CD1c-positive myeloid dendritic cell (primary cell): ENCODE measurements at regions not wholly inside any gene's neighbourhood (a gene's known extent, or its start where the extent isn't known, plus 50 kb on each side); places are given as distances from the start of the nearest gene placed in this dataset.

Experiments
- DNase-seq: peaks from one replicate; pipeline ENCODE4 v3.0.0-alpha.2; 2016; ENCODE audit errors: extremely low spot score

DNA sequence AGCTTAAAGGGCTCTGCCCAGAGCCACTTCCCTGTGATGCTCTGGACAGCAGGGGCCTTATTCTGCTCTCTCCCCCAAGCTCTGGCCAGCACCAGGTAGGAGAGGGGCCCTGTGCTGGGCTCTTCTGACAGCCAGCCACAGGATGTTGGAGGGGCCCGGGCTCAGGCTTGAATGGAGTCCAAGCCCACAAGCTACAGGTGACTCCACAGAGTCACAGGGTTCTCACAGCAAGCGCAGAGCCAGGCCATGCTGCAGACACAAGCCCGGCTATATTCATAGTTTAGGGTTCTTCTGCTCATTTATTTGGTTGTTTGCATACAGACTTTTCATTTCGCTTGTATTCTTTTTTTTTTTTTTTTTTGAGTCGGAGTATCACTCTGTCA lies 1392.8 kb downstream of the BRD1 start:
- no peak for DNase-seq

DNA sequence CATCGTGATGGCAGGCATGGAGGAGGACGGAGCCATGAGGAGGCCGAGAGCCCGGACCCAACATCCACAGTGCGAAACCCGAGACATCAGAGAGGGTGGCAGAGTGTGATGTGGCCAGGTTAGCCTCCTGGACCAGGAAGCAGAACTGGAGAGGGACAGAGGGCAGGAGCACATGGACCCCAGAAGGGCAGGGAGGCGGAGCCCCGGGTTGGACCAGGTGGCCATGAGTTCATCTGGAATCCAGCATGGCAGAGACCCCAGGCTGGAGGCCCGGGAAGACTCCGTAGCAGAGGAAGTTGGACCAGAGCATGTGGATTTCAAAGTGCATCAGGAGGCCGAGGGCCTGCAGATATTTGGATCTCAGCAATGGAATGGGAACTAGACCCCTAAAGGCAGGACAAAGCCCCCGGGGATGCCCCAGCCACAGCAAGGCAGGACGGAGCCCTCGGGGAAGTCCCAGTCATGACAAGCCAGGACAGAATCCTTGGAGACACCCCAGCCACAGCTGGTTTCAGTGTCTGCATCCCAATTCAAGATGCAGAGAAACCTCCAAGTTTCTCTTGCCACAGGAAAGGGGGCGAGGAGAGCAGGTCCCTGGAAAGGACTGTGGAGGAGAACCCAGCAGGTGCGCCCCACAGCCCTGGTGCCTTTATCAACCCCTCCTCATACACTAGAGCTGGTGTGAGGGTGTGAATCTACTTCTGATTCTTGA lies 1393.4 kb downstream of the BRD1 start:
- DNase-seq: no peak

DNA sequence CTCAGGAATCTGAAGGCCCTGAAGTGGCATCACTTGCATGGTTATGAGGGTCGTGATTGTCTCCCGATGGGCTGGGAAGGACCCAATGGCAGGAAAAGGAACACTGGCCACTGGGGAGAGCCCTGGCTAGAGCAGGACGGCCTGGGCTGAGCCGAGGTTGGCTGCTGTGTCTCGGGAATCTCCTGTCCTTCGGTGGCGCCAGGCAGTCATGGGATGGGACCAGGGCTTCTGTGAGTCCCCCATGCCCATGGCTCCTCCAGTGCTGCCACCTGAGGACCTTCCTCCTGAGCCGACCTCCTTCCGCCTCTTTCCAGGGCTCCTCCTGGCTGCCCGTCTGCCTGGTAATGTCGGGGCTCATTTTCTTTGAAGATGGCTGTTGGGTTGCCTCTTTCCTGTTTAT lies 1394.0 kb downstream of the BRD1 start:
- no peak for DNase-seq

DNA sequence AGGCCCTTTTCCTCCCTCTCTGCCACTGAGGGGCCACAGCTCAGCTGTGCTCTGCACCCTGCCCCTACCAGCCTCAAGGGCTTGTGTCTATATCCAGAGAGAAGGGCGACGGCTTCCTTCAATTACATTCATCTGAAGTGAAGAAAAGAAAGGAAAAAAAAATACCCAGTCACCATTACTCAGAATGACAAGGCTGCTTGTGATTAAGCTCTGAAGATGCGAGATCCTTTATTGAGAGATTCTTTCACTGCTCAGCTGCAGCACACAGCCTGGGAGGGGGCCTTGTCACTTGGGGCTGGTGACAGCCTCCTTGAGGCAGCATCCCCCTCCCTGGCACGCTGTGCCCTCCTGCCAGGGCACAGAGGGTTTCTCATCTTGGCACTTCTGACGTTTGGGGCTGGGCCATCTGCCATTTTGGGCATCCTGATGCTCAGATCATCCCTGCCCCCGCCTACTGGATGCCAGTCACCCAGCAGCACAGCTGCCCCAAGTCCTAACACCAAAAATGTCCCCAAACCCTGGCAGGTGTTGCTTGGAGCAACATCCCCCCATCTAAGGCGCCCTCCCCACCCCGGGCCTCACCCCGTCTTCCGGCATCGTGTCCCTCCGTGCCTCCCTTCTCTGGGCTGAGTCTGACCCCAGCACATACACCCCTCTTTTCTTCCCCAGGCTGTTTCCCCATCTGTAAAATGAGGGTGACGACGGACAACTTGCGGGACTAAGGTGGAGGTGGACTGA lies 1394.7 kb downstream of the BRD1 start:
- DNase-seq: no peak

DNA sequence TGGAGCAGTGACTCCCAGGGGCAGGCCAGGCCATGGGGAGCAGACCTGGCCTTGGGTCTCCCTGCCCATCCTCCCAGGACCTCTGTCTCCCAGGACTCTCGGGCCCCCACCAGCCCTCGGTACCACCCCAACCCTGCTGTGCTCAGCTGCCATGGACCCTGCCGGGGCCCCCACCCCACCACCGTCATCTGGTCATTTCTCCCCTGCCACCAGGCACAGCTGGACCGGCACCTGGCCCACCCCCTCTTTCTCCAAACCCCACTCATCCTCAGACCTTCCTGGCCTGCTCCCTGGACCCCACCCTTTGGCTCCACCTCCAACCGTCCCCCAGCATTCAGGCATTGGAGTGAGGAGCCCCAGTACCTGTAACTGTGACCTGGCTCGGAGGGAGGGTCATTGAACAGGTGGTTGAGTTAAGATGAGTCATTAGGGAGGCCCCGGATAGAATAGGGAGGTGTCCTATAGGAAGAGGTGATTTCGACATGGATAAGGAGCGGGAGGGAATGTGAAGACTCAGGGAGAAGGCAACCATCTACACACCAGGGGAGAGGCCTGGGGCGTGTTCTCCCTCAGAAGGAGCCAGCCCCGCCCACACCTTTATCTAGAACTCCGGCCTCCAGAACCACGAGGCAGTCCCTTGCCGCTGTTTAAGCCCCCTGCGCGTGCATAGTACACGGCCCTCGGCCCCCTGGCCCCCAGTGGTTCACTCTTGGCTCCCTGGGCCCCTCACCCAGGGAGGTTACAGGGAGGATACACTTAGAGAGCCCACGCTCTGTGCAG lies 1395.9 kb downstream of the BRD1 start:
- no peak for DNase-seq

DNA sequence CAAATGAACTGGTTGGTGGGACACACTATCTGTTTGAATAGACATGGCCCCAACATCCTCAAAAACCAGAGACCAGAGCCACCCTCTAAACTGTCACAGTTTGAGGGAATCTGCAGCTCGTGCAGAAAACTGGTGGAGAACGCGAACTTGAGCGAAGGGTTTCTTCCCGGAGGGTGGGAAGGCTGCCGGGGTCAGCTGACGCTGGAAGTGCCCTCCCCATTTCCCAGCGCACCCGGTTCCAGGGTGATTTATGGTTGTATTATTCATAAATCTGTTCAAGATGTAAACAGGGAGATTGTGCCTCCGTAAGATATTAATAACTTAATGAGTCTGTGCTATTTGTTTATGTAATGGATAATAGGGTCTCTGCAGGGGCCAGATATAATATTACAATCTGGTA lies 1396.7 kb downstream of the BRD1 start:
- no peak for DNase-seq

DNA sequence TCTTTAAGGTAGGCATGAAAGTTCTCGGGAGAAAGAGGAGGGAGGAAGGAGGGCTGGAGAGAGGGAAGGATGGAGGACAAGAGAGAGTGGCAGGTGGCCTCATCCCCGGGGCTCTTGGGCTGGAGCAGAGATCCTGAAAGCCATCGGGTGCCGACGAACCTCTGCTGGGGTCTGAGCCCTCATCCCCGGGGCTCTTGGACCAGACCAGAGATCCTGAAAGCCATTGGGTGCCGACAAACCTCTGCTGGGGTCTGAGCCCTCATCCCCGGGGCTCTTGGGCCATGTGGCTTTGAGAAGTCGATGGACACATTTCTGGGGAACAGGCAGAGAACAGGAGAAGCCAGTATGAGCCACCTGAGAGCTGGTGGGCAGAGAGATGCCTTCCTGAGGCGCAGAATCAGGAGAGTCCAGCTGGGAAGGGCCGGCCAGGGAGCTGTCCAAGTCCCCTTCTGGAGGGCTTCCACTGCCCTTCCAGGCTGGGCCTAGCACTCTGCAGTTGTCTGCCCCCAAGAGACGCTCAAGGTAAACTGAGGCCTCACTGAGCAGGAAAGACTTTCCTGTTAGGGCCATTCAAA lies 1398.1 kb downstream of the BRD1 start:
- no peak for DNase-seq

DNA sequence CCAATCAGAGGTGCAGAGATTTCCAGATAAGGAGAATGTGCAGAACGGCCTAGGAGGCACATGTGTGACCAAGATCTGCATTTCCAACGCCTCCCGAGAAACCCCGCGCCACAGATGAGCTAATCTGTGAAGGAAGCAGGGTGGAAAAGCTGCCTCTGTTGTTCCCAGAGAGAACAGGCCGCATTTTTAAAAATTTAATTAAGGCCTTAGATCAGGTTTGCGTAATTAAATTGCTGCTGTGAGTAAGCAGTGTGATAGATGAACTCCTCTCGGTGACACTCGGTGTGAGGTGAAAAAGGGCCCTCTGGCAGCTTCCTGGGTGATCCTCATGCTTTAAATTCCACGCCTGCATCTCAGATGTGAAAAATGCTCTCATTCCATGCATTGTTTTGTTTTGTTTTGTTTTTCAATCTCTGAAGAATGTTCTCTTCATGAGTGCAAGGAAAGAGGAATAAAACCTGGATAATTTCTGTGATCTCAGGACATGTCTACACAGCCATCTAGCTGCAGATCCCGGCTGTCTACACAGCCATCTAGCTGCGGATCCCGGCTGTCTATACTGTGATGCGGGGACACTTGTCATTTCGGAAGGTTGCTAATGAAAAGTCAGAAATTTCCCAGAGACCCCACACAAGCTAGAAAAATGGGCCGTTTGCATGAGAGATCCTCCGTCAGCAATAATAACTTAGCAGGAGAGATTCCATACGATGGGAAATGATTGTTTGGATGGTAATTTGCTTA lies 1398.9 kb downstream of the BRD1 start:
- no peak for DNase-seq

DNA sequence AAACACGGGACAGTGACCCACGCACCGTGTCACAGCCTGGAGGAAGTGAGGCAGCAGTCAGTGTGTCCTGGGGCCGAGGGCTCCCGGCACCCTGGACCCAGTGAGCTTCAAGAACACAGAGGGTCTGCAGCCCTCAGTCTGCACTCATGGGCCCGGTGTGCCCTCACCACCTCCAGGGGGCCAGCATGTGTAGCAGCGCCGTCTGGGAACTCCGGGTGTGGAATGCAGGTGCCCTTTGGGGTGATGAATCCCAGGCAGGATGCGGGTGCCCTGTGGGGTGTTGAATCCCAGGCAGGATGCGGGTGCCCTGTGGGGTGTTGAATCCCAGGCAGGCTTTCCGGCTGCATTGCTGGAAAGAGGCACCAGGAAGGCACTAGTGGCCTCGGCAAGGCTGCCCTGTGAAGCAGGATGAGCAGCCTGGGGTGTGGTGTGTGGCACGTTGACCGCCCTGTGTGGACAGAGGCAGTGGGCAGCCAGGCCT lies 1399.9 kb downstream of the BRD1 start:
- DNase-seq: no peak

DNA sequence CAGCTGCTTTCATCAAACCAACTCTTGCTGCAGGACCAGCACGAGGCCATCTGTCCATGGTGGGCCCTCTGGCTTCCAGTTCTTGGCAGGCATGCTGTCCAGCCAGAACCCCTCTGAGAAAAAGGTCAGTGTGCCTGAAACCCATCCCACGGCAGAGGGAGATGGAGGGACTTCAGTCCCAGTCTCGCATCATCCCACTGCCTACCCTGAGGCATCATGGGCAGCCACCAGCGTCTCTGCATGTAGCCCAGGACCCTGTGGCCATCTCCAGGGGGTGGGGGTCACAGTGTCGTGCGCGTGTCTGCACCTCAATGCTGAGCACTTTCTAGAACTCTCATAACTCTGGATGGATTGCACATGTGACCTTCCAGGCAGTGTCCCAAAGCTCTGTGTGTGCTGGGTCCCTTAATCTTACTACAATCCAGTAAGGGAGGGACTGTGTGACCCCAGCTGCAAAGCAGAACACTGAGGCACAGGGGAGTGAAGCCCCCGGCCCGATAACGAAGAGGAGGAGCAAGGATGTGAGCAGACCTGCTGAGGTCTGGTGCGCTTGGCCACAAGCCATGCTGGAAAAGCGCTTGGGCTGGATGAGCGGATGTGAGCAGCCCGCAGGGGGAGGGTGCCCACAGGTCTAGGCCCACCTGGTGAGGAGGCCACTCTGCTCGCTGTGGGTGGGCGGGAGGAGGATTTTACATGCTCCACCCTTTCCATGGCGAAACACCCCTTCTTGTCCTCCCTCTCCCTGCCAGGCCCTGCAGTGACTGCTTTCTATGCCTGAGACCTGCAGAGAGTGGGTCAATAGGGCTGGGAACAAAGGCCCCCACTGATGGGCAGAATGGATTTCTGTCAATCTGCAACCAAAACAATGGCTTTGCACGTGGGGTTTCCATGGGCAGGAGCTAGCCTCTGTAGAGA lies 1401.0 kb downstream of the BRD1 start:
- no peak for DNase-seq

DNA sequence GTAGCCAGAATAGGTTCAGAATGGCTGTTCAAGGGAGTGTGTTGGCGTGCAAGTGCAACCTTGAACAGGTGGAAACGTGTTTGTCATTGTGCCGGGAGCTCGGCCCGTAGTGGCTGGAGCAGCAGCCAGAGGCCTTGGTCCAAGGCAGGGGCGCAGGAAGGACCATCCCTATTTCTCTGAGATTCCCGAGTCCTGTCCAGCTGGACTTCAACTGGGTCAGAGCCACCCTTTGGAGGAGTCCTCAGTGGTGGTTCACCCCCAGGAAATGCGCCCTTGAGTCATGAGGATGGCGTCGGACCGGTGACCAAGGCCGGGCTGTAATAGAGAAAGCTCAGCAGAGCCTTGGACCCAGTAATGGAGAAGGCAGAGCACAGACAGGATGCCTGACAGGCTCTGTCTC lies 1402.0 kb downstream of the BRD1 start:
- no peak for DNase-seq

DNA sequence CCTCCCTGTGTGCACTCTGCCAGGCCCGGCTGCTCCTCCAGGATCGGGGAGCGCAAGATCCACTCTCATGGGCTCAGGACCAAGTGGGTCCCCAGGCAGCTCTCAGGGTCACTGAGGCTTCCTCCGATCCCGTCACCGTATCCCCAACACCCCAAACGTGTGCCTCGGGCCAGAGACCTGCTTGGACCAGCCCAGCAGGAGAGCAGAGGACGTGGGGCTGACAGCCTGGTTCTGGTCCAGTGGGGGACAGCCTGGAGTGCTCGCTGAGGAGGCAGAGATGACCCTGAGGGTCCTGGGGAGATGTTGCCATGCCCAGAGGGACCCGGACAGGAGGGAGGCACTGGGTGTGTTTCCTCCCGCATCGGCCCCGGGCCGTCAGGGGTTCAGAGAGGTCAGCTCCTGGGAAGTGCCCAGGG lies 1402.6 kb downstream of the BRD1 start:
- no peak for DNase-seq

DNA sequence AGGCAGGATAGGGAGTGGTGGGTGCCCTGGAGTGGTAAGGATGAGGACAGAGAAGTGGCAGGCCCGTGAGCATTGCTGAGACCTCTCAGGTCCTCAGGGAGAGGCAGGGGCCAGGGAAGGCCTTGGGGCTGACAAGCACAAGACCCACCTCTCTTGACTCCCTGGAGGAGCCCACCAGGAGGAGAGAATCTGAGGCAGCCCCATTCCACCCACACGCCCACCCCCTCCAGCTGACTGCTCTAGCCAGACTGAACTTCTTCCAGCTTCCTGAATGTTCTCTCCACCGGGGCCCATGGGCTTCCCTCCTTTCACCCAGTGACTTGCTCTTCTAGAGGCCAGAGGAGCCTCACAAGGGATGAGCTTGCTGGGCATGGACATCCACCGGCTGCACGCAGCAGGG lies 1403.0 kb downstream of the BRD1 start:
- DNase-seq: no peak

DNA sequence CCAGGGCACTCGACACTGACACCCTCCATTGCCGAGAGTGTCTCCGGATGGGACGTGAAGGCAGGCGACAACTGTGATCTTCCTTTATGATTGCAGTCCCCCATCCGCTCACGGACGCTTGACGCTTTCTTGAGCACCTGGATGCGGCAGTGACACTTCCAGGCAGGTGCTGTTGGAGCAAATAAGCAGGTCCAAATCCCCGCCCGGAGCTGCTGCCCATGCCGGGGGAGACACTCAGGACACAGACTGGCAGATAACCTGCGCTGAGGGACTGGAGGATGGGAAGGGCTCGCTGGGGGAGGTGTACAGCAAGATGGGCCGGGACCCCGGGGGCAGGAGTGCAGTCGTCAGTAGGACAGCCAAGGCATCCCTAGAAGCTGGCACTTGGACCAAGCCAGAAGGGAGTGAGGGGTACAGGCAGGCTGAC lies 1403.5 kb downstream of the BRD1 start:
- no peak for DNase-seq

DNA sequence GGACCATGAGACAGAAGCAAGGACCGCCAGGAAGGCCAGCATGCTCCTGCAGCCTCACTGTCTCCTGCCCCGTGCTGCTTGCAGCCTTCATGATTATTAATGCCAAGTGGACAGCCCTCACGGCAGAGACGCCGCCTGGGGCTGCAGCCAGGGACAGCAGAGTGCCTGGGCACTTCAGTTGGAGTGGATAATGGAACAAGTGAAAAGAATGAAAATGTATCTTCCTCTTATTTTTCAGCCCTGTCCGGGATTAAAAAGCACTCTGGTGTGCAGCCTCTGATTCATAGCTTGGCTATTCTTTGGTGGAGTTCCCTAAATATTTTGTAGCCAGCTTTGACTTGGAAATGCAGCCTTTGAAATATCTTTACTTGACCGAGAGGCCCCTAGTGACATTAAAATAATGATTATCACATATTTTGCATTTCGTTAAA lies 1404.2 kb downstream of the BRD1 start:
- no peak for DNase-seq

DNA sequence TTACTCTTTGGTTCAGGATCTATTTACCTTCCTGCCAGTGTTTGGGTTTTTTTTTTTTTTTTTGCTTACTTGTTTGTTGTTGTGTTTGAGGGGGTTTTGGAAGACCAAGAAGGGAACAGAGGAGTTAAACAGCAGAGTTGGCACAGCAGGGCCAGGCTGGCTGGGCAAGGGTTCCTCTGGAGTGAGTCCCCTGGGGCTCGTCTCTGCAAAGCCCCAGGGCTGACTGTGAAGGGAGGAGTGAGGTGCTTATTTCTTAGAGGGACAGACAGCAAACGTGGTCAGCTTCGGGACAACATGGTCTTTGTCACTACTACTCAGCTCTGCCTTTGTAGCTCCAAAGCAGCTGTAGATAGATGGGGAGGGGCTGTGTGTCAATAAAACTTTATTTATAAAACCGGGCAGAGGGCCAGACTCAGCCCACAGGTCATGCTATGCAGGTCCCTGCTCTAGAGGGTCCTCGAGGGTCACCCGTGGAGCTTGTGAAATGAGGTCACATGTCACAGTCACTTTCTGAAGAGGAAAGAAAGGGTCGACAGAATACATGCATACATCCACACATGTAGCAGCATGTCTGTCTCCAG lies 1404.7 kb downstream of the BRD1 start:
- DNase-seq: no peak

DNA sequence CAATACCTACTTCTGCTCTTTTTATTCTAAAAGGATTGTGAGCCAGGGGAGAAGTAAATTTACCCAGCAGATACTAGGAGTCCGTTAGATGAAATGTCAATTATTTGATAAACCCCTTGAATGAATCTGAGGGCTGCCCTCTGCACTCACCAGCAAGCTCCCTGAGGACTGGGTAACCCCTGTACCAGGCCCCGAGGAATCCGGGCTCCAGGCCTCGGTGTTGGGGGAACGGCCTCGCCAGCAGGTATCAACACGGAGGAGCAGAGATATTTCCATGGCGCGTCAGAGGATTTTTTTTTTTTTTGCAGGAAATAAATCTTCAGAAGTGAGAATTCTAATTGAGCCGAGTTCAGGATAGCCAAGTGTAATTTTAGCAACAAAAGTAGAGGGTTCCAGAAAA lies 1408.8 kb downstream of the BRD1 start:
- DNase-seq: no peak

DNA sequence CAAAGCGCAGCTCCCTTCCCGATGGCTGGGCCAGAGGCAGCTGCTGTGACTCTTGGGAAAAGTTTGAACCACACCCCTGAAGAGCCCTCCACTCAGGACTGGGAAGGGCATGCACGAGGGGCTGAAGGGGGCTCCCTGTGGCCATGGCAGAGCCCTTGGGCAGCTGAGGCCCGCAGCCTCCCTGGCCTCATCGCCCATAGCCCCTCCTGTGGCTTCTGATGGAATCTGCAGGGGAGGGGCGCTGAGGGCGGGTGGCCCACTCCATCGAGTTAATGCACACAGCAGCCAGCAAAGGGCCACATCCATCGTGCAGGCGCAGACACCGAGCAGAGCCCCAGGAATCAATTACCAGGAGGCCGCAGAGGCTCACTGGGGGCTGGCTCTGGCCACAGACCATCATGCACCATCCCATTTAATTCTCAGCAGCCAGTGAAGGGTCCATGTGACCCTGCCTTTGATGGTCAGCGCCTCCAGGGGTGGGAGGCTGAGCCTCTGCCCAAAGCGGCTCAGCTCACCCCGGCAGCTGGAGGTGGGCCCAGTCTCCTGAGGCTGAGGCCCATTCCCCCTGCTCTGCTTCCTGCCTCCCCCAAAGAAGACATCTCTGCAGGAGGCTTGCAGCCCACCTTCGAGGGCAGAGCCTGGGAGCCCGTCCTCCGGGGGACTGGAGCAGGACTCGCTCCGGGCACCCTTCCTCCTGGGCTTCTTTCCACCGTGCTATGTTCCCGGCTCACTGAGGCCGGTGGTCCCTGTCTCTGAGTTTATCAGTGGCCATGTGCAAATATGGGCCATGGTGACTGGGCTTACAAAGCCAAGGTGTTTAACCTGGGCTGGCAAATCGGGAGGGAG lies 1410.2 kb downstream of the BRD1 start:
- DNase-seq: no peak
